GM18868 (cell line): ENCODE measurements at regions not wholly inside any gene's neighbourhood (a gene's known extent, or its start where the extent isn't known, plus 50 kb on each side); places are given as distances from the start of the nearest gene placed in this dataset.

Experiments used
- ATAC-seq: cut with Tn5 transposase; IDR thresholded peaks from one replicate; pipeline ENCODE4 v1.9.1; 2021; ENCODE audit warnings: mild to moderate bottlenecking, moderate library complexity; ENCODE audit not compliant: unreplicated experiment

DNA sequence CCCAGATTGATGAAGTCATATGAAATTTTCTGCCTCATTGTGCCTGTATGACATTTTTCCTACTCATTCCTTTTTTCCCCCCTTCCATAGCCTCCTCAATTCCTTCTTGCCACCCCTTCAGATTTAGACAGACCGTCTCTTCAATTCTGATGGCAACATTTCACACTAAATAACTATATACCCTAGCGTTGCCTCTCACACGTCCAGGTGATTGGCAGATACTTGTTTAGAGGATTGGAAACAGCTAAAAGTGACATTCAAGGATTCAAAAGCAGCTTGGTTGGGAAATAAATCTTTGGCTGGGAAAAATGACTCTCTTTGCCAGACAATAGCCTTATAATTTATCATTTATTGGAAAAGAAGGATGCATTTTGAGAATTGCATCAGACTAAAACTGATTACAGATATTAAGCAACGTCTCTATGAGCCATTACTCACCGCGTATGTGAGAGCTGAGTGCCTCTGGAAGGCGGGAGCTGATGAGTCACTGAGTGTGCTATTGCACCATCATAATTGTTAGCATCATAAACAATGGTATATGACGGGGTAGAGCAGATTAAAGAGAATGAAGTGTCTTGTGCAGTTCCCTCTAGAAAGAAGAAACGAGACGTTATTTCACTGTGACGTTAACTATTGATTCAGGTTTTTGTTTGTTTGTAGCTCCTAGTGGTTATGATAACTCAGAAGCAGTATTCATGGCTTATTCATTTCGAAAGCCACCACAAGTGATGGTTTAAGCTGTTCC lies 61.1 kb upstream of the FAM216B start:
- peak; percentile 55 for ATAC-seq

DNA sequence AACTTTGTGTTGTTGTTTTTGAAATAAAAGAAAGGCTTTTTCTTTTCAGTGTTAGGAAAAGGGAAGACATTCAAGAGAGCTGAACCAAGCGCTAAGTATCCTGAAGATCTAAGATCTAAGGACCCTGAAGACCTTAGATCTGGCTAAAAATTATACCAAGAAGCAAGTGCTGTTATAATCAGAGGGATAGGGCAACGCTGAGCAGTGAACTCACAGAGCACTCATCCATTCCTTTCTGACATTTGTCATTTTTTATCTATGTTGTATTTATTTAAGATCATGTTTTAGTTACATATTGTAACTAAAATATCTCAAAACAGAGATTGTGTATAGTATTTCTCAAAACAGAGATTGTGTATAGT lies 60.5 kb upstream of the FAM216B start:
- ATAC-seq: no peak

GRCh38 chr13:42722883-42723539 lies 58.4 kb upstream of the FAM216B start:
- no peak for ATAC-seq

- ATAC-seq: no peak
Measured at GRCh38 chr13:42728507-42729180, 52.7 kb upstream of the FAM216B start.

DNA sequence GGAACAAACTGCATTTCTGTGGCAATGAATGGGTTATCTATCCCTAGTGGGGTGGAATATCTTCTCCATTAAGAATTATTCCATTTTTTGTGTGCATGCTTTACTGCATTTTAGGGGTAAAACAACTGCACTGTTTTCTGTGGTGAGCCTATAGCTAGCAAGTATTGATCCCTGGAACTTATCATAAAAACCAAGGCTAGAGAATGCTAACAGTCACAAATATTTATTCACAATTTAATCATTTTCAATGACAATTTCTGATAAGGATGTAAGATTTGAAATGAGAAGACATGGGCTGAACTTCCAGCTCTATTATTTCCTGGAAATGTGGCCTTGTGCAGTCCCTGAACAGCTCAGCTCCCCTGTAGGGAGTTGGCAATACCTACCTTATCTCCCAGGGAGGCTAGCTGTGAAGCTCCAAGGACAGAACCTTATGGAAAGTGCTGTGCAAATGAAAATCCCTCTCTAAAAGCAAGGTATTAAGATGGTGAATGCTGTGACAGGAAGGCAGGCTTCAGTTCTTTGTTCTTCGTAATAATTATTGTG lies 51.5 kb upstream of the FAM216B start:
- no peak for ATAC-seq
